OCI-LY7 (cell line): ENCODE measurements at regions not wholly inside any gene's neighbourhood (a gene's known extent, or its start where the extent isn't known, plus 50 kb on each side); places are given as distances from the start of the nearest gene placed in this dataset.

Source experiments
- BruUV-seq: library from RNA; stranded (reverse); fragments of 400-500 nt; replicated peaks from 2 replicates; lab custom pipeline; 2021; lab: Mats Ljungman, UMichigan
- CTCF ChIA-PET: fragments of 300-600 bp; sonication (Branson Sonifier 250); formaldehyde crosslinking; loops from one replicate; lab custom pipeline; 2022; ENCODE audit warnings: antibody characterized with exemption; ENCODE audit not compliant: unreplicated experiment; lab: Charles Lee
- POLR2A ChIA-PET: fragments of 300-600 bp; sonication (Branson Sonifier 250); formaldehyde crosslinking; loops from one replicate; lab custom pipeline; 2022; ENCODE audit warnings: antibody characterized with exemption; lab: Charles Lee
- DNase-seq: peaks from one replicate; pipeline ENCODE4 v3.0.0-alpha.2; 2015; ENCODE audit warnings: low spot score
- H2AFZ ChIP-seq: fragments of 200-600 bp; sonication (generic), shearing (Covaris generic); 2 replicates; pipeline ENCODE4 v1.6.1; 2014; ENCODE audit warnings: mild to moderate bottlenecking, antibody characterized with exemption, low read length, moderate library complexity
- H3K27ac ChIP-seq: fragments of 200-600 bp; sonication (generic); 2 replicates; pipeline ENCODE4 v1.5.1; 2014; ENCODE audit warnings: mixed run types, low read depth, mild to moderate bottlenecking, moderate library complexity, low read length, inconsistent platforms; ENCODE audit not compliant: poor library complexity, severe bottlenecking
- H3K36me3 ChIP-seq: fragments of 200-600 bp; sonication (generic); 2 replicates; pipeline ENCODE4 v1.6.1; 2014; ENCODE audit warnings: mild to moderate bottlenecking, antibody characterized with exemption, low read length, moderate library complexity, mixed read lengths; ENCODE audit not compliant: insufficient read depth
- H3K4me1 ChIP-seq: fragments of 200-600 bp; sonication (generic); 2 replicates; pipeline ENCODE4 v1.5.1; 2014; ENCODE audit warnings: mild to moderate bottlenecking, low read length; ENCODE audit not compliant: insufficient read depth, poor library complexity, severe bottlenecking
- H3K4me2 ChIP-seq: fragments of 200-600 bp; sonication (generic); 2 replicates; pipeline ENCODE4 v1.6.1; 2014; ENCODE audit warnings: mild to moderate bottlenecking, low read length
- H3K4me3 ChIP-seq: fragments of 200-600 bp; sonication (generic); 2 replicates; pipeline ENCODE4 v1.5.1; 2014; ENCODE audit warnings: mild to moderate bottlenecking, low read depth, low read length; ENCODE audit not compliant: poor library complexity, severe bottlenecking
- H3K79me2 ChIP-seq: fragments of 200-600 bp; sonication (generic); 2 replicates; pipeline ENCODE4 v1.6.1; 2016; ENCODE audit warnings: low read depth, mild to moderate bottlenecking, low read length, moderate library complexity, mixed read lengths; ENCODE audit not compliant: insufficient read depth
- H3K9me2 ChIP-seq: fragments of 200-600 bp; sonication (generic); 2 replicates; pipeline ENCODE4 v1.6.1; 2016; ENCODE audit warnings: mild to moderate bottlenecking, low read length, mixed read lengths; ENCODE audit not compliant: insufficient read depth
- H3K9me3 ChIP-seq: fragments of 200-600 bp; sonication (generic); 2 replicates; pipeline ENCODE4 v1.6.1; 2014; ENCODE audit warnings: mild to moderate bottlenecking, mixed run types, low read length, mixed read lengths
- H4K20me1 ChIP-seq: fragments of 200-600 bp; sonication (generic); 2 replicates; pipeline ENCODE4 v1.6.1; 2014; ENCODE audit warnings: mild to moderate bottlenecking, antibody characterized with exemption, low read length, moderate library complexity, mixed read lengths; ENCODE audit not compliant: insufficient read depth
- CTCF ChIP-seq: fragments of 200-600 bp; sonication (generic); conservative IDR thresholded peaks from 2 replicates; pipeline ENCODE4 v1.5.1; 2014; ENCODE audit warnings: mild to moderate bottlenecking, antibody characterized with exemption, low read length, moderate library complexity, mixed read lengths
- EZH2phosphoT487 ChIP-seq: fragments of 200-600 bp; sonication (generic); IDR thresholded peaks from 2 replicates; pipeline ENCODE4 v1.6.1; 2018; ENCODE audit warnings: low read depth, borderline replicate concordance, mild to moderate bottlenecking, mixed run types, antibody characterized with exemption, low read length, moderate library complexity, mixed read lengths
- intact Hi-C: fragments of 100-400 bp; cut with micrococcal nuclease; formaldehyde crosslinking; loops from one replicate; pipeline ENCODE4 v1.10.0; 2022; ENCODE audit not compliant: unreplicated experiment

- intact Hi-C loops, result no loop called here
- no peaks in the 10 kb centered on the region for H3K36me3 ChIP-seq
- ChIA-PET POLR2A (no interaction called here), CTCF (no interaction called here)
- H3K27ac ChIP-seq, result no peak overlapping the region
- no peak overlapping the region for H3K4me3 ChIP-seq
- no peak overlapping the region for H3K4me2 ChIP-seq
- no TSS peak for BruUV-seq
- H3K79me2 ChIP-seq, result no peaks in the 10 kb centered on the region
- H2AFZ ChIP-seq, result no peak overlapping the region
- H3K9me3 ChIP-seq, result no peaks in the 10 kb centered on the region
- TF ChIP-seq CTCF (no peak), EZH2phosphoT487 (no peak)
- no peaks in the 10 kb centered on the region for H3K4me1 ChIP-seq
- no peaks in the 10 kb centered on the region for H3K9me2 ChIP-seq
- H4K20me1 ChIP-seq, result no peaks in the 10 kb centered on the region
- no peak for DNase-seq
These were observed 133.2 kb downstream of the DISP1 start for GRCh38 chr1:222948079-222948478.

GRCh38 chr1:222950892-222951291 is 136.1 kb downstream of the DISP1 start:
- no peak overlapping the region for H3K4me3 ChIP-seq
- intact Hi-C loops, result no loop called here
- no peak overlapping the region for H2AFZ ChIP-seq
- H3K4me2 ChIP-seq, result no peak overlapping the region
- DNase-seq, result no peak
- H3K4me1 ChIP-seq, result no peaks in the 10 kb centered on the region
- H3K9me3 ChIP-seq, result no peaks in the 10 kb centered on the region
- H4K20me1 ChIP-seq, result no peaks in the 10 kb centered on the region
- ChIA-PET CTCF (no interaction called here), POLR2A (interaction anchor here (0.5 kb wide), 1 partner anchor 785 kb away, joined by 3 read pairs; no protein-coding TSS in a partner anchor)
- no peaks in the 10 kb centered on the region for H3K36me3 ChIP-seq
- TF ChIP-seq CTCF (no peak), EZH2phosphoT487 (no peak)
- no peaks in the 10 kb centered on the region for H3K9me2 ChIP-seq
- no peaks in the 10 kb centered on the region for H3K79me2 ChIP-seq
- no peak overlapping the region for H3K27ac ChIP-seq
- BruUV-seq, result no TSS peak

GRCh38 chr1:222953585-222953984 is 138.7 kb downstream of the DISP1 start:
- ChIA-PET POLR2A (no interaction called here), CTCF (no interaction called here)
- H3K27ac ChIP-seq, result no peak overlapping the region
- no TSS peak for BruUV-seq
- DNase-seq, result no peak
- no peaks in the 10 kb centered on the region for H3K79me2 ChIP-seq
- TF ChIP-seq CTCF (no peak), EZH2phosphoT487 (no peak)
- H2AFZ ChIP-seq, result no peak overlapping the region
- H3K4me1 ChIP-seq, result no peaks in the 10 kb centered on the region
- H3K36me3 ChIP-seq, result no peaks in the 10 kb centered on the region
- no peak overlapping the region for H3K4me2 ChIP-seq
- intact Hi-C loops, result no loop called here
- no peaks in the 10 kb centered on the region for H3K9me3 ChIP-seq
- H3K4me3 ChIP-seq, result no peak overlapping the region
- H3K9me2 ChIP-seq, result no peaks in the 10 kb centered on the region
- H4K20me1 ChIP-seq, result no peaks in the 10 kb centered on the region
